ENCODE measurements at regions not wholly inside any gene's neighbourhood (a gene's known extent, or its start where the extent isn't known, plus 50 kb on each side); places are given as distances from the start of the nearest gene placed in this dataset.

DNA sequence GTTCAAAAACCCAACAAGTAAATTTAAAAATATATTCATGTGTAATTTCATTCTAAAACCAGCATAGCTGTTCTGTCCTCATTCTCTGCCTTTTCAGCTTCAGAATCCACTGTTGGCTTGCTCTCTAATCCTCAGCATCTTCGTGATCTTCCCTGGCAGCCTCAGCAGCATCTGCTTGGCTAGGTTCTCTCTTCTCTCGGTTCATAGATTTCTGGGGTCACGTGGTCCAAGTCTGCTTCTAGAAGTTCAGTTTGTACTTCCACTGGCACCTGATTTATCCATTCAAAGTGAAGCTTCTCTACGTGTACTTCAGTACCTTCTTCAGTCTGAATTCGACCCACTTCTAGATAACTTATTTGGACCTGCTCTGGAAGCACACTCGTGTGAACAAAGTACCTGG lies 245.7 kb downstream of the EPM2A start:
- TF ChIP-seq CTCF (conservative IDR thresholded peaks at IDR 0.05), result no peak
- H3K27ac ChIP-seq, result no peak overlapping the region

DNA sequence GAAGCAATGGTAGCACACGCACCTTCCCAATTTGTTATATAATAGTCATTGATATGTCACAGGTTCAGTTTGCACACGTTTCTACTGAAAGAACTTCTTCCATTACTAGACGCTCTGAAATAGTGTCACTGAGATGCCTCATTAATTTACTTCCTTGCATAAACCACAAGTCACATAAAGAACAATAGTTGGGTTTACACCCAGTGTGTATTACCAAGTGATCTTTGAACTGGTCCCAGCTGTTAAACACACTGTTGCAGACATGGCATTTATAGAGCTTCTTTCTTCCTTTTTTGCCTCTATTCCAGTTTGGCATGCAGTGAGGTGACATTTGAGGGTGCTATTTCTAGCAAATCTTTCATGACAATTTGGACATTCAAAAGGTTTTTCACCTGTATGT lies 245.3 kb downstream of the EPM2A start:
- no peak overlapping the region for H3K27ac ChIP-seq
- TF ChIP-seq CTCF (conservative IDR thresholded peaks at IDR 0.05), result no peak

DNA sequence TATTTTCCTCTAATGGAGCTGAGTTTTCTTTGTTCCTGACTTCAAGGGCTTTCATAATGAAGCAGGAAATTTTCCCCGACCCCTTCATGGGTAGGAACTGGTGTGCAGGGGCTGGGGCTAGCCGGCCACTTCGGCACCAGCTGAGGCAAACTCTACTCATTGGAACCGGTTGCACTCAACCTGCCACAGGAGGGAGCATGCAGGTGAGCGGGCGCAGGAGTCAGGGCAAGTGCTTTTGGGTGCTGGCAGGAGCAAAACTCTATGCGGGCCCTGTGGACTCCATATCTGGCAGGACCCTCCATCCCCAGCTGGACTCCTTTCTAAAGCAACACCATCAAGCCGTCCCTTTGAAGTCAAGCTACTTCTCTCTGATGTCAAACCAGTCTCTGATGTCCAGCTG lies 244.2 kb downstream of the EPM2A start:
- no peak overlapping the region for H3K27ac ChIP-seq

GRCh38 chr6:145497006-145497405 lies 238.3 kb downstream of the EPM2A start:
- TF ChIP-seq CTCF (conservative IDR thresholded peaks at IDR 0.05), result no peak
- H3K27ac ChIP-seq, result no peak overlapping the region

More for the DNA sequence above, 244.2 kb downstream of the EPM2A start:
- TF ChIP-seq CTCF (conservative IDR thresholded peaks at IDR 0.05), result no peak; the same call in 1 of the 2 replicates

GRCh38 chr6:145498425-145498824 lies 236.9 kb downstream of the EPM2A start:
- no peak for TF ChIP-seq CTCF (conservative IDR thresholded peaks at IDR 0.05)
- H3K27ac ChIP-seq, result no peak overlapping the region

- H3K27ac ChIP-seq, result no peak overlapping the region
- TF ChIP-seq CTCF (conservative IDR thresholded peaks at IDR 0.05), result no peak
Measured at GRCh38 chr6:145502416-145502815, 232.9 kb downstream of the EPM2A start.

- TF ChIP-seq CTCF (conservative IDR thresholded peaks at IDR 0.05), result no peak
- H3K27ac ChIP-seq, result no peak overlapping the region
Measured at GRCh38 chr6:145506136-145506535, 229.2 kb downstream of the EPM2A start.

GRCh38 chr6:145506565-145506964 lies 228.8 kb downstream of the EPM2A start:
- H3K27ac ChIP-seq, result no peak overlapping the region
- TF ChIP-seq CTCF (conservative IDR thresholded peaks at IDR 0.05), result no peak

Measured in VCaP (cell line).